GM12864 (cell line): ENCODE measurements at regions not wholly inside any gene's neighbourhood (a gene's known extent, or its start where the extent isn't known, plus 50 kb on each side); places are given as distances from the start of the nearest gene placed in this dataset.
"Not testable (repeated sequence)": the region's sequence is repeated elsewhere in the genome, so short reads cannot be mapped to it uniquely, and the experiment has no call there.

Experiments
- DNase-seq: peaks from one replicate; pipeline ENCODE4 v3.0.0-alpha.2; 2011; ENCODE audit warnings: low read depth
- H3K4me3 ChIP-seq: 2 replicates; pipeline ENCODE4 v1.5.1; 2011; ENCODE audit warnings: mild to moderate bottlenecking, low read depth, low read length, control low read depth
- CTCF ChIP-seq: IDR thresholded peaks from 2 replicates; pipeline ENCODE4 v1.5.1; 2011; ENCODE audit warnings: low read depth, mild to moderate bottlenecking, moderate library complexity, low read length, control low read depth, inconsistent platforms; ENCODE audit errors: missing control alignments

- no peak for TF ChIP-seq CTCF
- no peak for DNase-seq
- no peak overlapping the region for H3K4me3 ChIP-seq
Measured at GRCh38 chr6:10312445-10312844, 102.4 kb downstream of the TFAP2A start.

- DNase-seq, H3K4me3 ChIP-seq: not testable (repeated sequence)
Measured at GRCh38 chr6:10311546-10312405, 103.1 kb downstream of the TFAP2A start.

- no peak for TF ChIP-seq CTCF
- DNase-seq: no peak
- H3K4me3 ChIP-seq: no peak overlapping the region
Measured at GRCh38 chr6:10310826-10311225, 104.0 kb downstream of the TFAP2A start.

- no peak overlapping the region for H3K4me3 ChIP-seq
- DNase-seq: no peak
- TF ChIP-seq CTCF: no peak
Measured at GRCh38 chr6:10310330-10310653, 104.6 kb downstream of the TFAP2A start.

GRCh38 chr6:10309457-10310329, 105.2 kb downstream of the TFAP2A start:
- DNase-seq: no peak
- TF ChIP-seq CTCF: no peak
- no peak overlapping the region for H3K4me3 ChIP-seq

GRCh38 chr6:10307476-10307875, 107.4 kb downstream of the TFAP2A start:
- H3K4me3 ChIP-seq: no peak overlapping the region
- DNase-seq: no peak
- no peak for TF ChIP-seq CTCF

- no peak overlapping the region for H3K4me3 ChIP-seq
- DNase-seq: no peak
- TF ChIP-seq CTCF: no peak
Measured at GRCh38 chr6:10307028-10307427, 107.8 kb downstream of the TFAP2A start.
